Epithelial cell of proximal tubule (primary cell): ENCODE measurements at regions not wholly inside any gene's neighbourhood (a gene's known extent, or its start where the extent isn't known, plus 50 kb on each side); places are given as distances from the start of the nearest gene placed in this dataset.
"Not testable (repeated sequence)": the region's sequence is repeated elsewhere in the genome, so short reads cannot be mapped to it uniquely, and the experiment has no call there.

ENCODE experiments used
- DNase-seq: peaks from one replicate; pipeline ENCODE4 v3.0.0-alpha.2; 2011; ENCODE audit warnings: low read depth
- H3K4me3 ChIP-seq: 2 replicates; pipeline ENCODE4 v1.5.1; 2011; ENCODE audit warnings: low read depth, mild to moderate bottlenecking, low read length
- TF ChIP-seq, protein P1 (sequence below): conservative IDR thresholded peaks from 2 replicates; pipeline ENCODE4 v1.5.1; 2012; ENCODE audit warnings: low read depth, mild to moderate bottlenecking, low read length

DNA sequence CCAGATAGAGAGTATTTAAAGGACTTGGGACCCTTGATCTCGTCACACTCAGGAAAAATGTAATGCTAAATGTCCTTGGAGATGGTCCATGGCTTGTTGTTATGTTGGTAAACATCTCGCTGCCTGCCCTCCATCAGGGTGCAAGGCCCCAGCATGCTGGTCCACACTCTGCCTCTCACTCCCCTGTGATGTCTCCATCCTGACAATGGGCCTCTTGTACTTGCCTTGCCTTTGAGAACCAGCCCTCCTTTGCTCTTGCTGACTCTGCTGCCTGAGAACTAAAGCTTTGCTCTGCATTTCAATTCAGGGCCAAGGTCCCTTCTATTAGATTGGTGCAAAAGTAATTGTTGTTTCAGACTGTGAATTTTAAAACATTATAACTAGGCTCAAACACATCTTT, 131.0 kb upstream of the LMNTD1 start:
- DNase-seq: no peak
- TF ChIP-seq, protein P1, sequence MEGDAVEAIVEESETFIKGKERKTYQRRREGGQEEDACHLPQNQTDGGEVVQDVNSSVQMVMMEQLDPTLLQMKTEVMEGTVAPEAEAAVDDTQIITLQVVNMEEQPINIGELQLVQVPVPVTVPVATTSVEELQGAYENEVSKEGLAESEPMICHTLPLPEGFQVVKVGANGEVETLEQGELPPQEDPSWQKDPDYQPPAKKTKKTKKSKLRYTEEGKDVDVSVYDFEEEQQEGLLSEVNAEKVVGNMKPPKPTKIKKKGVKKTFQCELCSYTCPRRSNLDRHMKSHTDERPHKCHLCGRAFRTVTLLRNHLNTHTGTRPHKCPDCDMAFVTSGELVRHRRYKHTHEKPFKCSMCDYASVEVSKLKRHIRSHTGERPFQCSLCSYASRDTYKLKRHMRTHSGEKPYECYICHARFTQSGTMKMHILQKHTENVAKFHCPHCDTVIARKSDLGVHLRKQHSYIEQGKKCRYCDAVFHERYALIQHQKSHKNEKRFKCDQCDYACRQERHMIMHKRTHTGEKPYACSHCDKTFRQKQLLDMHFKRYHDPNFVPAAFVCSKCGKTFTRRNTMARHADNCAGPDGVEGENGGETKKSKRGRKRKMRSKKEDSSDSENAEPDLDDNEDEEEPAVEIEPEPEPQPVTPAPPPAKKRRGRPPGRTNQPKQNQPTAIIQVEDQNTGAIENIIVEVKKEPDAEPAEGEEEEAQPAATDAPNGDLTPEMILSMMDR: no peak
- no peak overlapping the region for H3K4me3 ChIP-seq

DNA sequence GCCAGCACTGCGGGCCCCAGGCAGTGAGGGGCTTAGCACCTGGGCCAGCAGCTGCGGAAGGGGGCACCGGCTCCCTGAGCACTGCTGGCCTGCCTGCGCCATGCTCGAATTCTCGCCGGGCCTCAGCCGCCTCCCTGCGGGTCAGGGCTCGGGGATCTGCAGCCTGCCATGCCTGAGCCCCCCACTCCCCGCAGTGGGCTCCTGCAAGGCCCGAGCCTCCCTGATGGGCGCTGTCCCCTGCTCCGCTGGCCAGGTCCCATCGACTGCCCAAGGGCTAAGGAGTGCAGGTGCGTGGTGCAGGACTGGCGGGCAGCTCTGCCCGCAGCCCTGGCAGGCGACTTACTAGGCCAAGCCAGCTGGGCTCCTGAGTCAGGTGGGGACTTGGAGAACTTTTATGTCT, 133.3 kb upstream of the LMNTD1 start:
- no peak for DNase-seq
- TF ChIP-seq, protein P1: no peak

DNA sequence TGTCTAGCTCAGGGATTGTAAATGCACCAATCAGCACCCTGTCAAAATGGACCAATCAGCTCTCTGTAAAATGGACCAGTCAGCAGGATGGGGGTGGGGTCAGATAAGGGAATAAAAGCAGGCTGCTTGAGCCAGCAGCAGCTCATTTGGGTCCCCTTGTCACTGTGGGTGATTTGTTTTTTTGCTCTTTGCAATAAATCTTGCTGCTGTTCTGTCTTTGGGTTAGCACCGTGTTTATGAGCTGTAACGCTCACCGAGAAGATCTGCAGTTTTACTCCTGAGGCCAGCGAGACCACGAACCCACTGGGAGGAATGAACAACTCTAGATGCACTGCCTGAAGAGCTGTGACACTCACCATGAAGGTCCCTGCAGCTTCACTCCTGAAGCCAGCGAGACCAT, 134.1 kb upstream of the LMNTD1 start:
- TF ChIP-seq, protein P1: no peak
- DNase-seq: no peak
- H3K4me3 ChIP-seq: no peak overlapping the region

More for the DNA sequence above, 133.3 kb upstream of the LMNTD1 start:
- H3K4me3 ChIP-seq: no peak overlapping the region

DNA sequence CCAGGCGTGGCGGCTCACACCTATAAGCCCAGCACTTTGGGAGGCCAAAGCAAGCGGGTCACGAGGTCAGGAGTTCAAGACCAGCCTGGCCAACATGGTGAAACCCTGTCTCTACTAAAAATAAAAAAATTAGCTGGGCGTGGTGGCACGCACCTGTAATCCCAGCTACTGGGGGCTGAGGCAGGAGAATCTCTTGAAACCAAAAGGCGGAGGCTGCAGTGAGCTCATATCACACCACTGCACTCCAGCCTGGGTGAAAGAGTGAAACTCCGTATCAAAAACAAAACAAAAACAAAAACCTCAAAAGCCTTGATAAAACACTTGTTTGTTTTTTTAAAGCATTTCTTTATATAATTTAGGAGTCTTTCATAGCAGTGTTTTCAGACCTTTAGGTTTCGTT, 135.8 kb upstream of the LMNTD1 start:
- H3K4me3 ChIP-seq, DNase-seq: not testable (repeated sequence)

DNA sequence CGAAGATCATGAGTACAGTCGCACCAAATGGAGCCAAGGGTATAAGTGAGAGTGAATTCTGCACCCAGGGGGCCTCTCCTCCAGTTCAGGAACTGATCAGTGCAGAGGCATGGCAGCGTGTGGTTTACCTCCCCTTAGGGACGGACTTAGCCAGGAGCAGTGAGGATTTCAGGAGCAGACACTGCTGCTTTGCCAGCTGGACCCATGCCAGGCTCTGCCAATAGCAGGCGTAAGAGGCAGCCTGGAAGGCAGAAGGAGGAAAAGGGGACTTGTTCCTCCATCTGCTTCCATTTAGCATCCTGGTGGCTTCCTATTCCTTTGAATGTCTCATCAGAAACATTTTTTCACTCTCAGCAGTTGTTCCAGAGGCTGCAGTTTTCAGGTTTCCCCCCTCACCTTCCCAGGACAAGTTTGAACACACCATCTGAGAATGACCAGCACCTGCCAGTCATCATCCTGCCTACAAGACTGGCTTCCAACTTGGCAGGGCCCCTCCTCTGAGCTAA, 137.0 kb upstream of the LMNTD1 start:
- TF ChIP-seq, protein P1: no peak
- H3K4me3 ChIP-seq: no peak overlapping the region
- no peak for DNase-seq

DNA sequence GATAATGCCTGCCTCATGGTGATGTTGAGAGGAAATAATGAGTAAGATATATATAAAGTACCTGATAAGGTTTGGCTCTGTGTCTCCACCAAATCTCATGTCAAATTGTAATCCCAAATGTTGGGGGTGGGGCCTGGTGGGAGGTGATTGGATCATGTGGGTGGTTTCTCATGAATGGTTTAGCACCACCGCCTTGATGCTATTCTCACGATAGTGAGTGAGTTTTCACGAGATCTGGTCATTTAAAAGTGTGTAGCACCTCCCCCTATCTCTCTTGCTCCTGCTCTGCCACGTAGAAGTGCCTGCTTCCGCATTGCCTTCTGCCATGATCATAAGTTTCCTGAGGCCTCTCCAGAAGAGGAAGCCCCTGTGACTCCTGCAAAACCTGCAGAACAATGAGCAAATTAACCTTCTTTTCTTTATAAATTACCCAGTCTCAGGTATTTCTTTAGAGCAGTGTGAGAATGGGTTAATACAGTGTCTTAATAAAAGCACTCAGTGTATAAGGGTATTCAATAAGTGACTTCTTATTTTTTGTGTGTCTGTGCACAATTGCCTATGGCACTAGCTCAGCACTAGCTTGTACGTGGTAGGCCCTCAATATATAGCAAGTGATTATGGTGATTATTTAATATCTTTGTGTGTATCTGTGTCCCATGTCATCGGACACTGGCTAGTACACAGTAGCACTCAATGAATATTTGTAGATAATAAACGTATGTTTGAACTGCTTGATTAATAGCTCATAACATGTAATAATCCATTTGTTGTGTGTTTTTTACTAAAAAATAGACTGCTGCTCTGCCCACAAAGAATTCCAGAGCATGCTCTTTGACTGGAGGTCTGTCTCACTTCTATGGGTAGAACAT, 138.1 kb upstream of the LMNTD1 start:
- TF ChIP-seq, protein P1: no peak
- no peak for DNase-seq
- no peak overlapping the region for H3K4me3 ChIP-seq

DNA sequence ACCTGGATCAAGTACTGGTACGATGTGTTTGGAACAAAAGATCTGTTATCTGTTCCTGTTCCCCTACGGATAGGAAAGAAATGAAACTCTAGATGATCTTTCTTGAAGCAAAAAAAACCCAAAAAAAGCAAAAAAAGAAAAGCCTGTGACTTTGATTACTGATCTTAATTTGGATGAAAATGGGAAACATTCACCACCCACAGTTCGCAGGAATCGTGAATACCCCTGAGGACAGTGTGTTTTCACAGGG, 138.7 kb upstream of the LMNTD1 start:
- H3K4me3 ChIP-seq: no peak overlapping the region
- no peak for DNase-seq
- TF ChIP-seq, protein P1: no peak
